CD4-positive, alpha-beta T cell (primary cell): ENCODE measurements at regions not wholly inside any gene's neighbourhood (a gene's known extent, or its start where the extent isn't known, plus 50 kb on each side); places are given as distances from the start of the nearest gene placed in this dataset.

ENCODE experiments used
- ATAC-seq: fragments of 200-7000 bp; cut with Tn5 transposase; one replicate; pipeline ENCODE4 v1.10.0; 2022; ENCODE audit warnings: mild to moderate bottlenecking; ENCODE audit not compliant: poor library complexity
- CTCF ChIA-PET: fragments of 350-600 bp; sonication (Branson Sonifier 250); formaldehyde crosslinking; loops from one replicate; lab custom pipeline; 2021; ENCODE audit warnings: antibody characterized with exemption, inconsistent platforms; lab: Charles Lee
- POLR2A ChIA-PET: fragments of 350-600 bp; sonication (Branson Sonifier 250); formaldehyde crosslinking; loops from one replicate; lab custom pipeline; 2021; ENCODE audit warnings: antibody characterized with exemption, inconsistent platforms; lab: Charles Lee
- DNase-seq, 14 experiments: peaks; one replicate each; pipeline ENCODE4 v3.0.0-alpha.2; 2013 to 2020; ENCODE audit warnings: mixed read lengths in 2 of 14
- H3K27ac ChIP-seq, 2 donors: one replicate each; pipeline versions ENCODE4 v1.5.1 to v1.7.0; 2013; ENCODE audit warnings: low read length in 2 of 2, low read depth in 1 of 2, mild to moderate bottlenecking in 1 of 2
- H3K27me3 ChIP-seq, 2 experiments: 1 replicate in 1 of 2; 2 replicates in 1 of 2; pipeline versions ENCODE4 v1.6.1 to v1.7.0; 2013; ENCODE audit warnings: low read length in 2 of 2, control low read depth in 1 of 2, mild to moderate bottlenecking in 1 of 2, moderate library complexity in 1 of 2; ENCODE audit not compliant: insufficient read depth in 2 of 2, control insufficient read depth in 1 of 2
- H3K36me3 ChIP-seq: one replicate; pipeline ENCODE4 v1.6.1; 2013; ENCODE audit warnings: low read length, control low read depth; ENCODE audit not compliant: insufficient read depth
- H3K4me1 ChIP-seq: one replicate; pipeline ENCODE4 v1.6.1; 2013; ENCODE audit warnings: low read length, control low read depth; ENCODE audit not compliant: insufficient read depth
- H3K4me3 ChIP-seq: one replicate; pipeline ENCODE4 v1.5.1; 2013; ENCODE audit warnings: mild to moderate bottlenecking, low read length, moderate library complexity
- H3K9me3 ChIP-seq, 2 experiments: 1 replicate in 1 of 2; 2 replicates in 1 of 2; pipeline versions ENCODE4 v1.6.1 to v1.7.0; 2013; ENCODE audit warnings: low read length in 2 of 2, mild to moderate bottlenecking in 2 of 2, control low read depth in 1 of 2, moderate library complexity in 1 of 2; ENCODE audit not compliant: control insufficient read depth in 1 of 2, insufficient read depth in 1 of 2
- H3K27ac Mint-ChIP-seq: one replicate; pipeline ENCODE4 v1.8.0; 2020; ENCODE audit warnings: mixed read lengths
- H3K27me3 Mint-ChIP-seq: one replicate; pipeline ENCODE4 v1.8.0; 2021; ENCODE audit warnings: mixed read lengths
- H3K36me3 Mint-ChIP-seq: one replicate; pipeline ENCODE4 v1.8.0; 2021; ENCODE audit warnings: low read depth, mixed read lengths
- H3K4me1 Mint-ChIP-seq: one replicate; pipeline ENCODE4 v1.8.0; 2021; ENCODE audit warnings: low read depth, mixed read lengths
- H3K4me3 Mint-ChIP-seq: one replicate; pipeline ENCODE4 v1.8.0; 2020; ENCODE audit warnings: mild to moderate bottlenecking, mixed read lengths
- H3K9me3 Mint-ChIP-seq: one replicate; pipeline ENCODE4 v1.8.0; 2020; ENCODE audit warnings: mixed read lengths
- intact Hi-C, 2 experiments: fragments of 100-400 bp; cut with DNase I in 1 of 2; cut with micrococcal nuclease in 1 of 2; formaldehyde crosslinking; loops; one replicate each; pipeline versions ENCODE4 v1.15.1 to v1.9.0; 2023 to 2025; cut with DNase I, micrococcal nuclease
- TF ChIP-seq, protein P1 (sequence below): fragments of 200-600 bp; IDR thresholded peaks from one replicate; pipeline ENCODE4 v1.8.0; 2022; ENCODE audit warnings: antibody characterized with exemption, mild to moderate bottlenecking

GRCh38 chr2:6412533-6413091 lies 453.1 kb downstream of the CMPK2 start:
- no peak overlapping the region for H3K27ac ChIP-seq
- intact Hi-C loops = no loop called here
- no peak overlapping the region for H3K4me3 ChIP-seq
- ChIA-PET POLR2A (no interaction called here), CTCF (interaction anchor here (0.6 kb wide), 1 partner anchor 39 kb away, joined by 3 read pairs; no protein-coding TSS in a partner anchor)
- no peaks in the 10 kb centered on the region for H3K36me3 Mint-ChIP-seq
- no peak overlapping the region for H3K4me3 Mint-ChIP-seq
- no peaks in the 10 kb centered on the region for H3K27me3 Mint-ChIP-seq
- no peaks in the 10 kb centered on the region for H3K4me1 Mint-ChIP-seq
- no peaks in the 10 kb centered on the region for H3K27me3 ChIP-seq
- TF ChIP-seq, protein P1, sequence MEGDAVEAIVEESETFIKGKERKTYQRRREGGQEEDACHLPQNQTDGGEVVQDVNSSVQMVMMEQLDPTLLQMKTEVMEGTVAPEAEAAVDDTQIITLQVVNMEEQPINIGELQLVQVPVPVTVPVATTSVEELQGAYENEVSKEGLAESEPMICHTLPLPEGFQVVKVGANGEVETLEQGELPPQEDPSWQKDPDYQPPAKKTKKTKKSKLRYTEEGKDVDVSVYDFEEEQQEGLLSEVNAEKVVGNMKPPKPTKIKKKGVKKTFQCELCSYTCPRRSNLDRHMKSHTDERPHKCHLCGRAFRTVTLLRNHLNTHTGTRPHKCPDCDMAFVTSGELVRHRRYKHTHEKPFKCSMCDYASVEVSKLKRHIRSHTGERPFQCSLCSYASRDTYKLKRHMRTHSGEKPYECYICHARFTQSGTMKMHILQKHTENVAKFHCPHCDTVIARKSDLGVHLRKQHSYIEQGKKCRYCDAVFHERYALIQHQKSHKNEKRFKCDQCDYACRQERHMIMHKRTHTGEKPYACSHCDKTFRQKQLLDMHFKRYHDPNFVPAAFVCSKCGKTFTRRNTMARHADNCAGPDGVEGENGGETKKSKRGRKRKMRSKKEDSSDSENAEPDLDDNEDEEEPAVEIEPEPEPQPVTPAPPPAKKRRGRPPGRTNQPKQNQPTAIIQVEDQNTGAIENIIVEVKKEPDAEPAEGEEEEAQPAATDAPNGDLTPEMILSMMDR = no peak
- no peaks in the 10 kb centered on the region for H3K9me3 Mint-ChIP-seq
- no peak overlapping the region for H3K27ac Mint-ChIP-seq
- H3K9me3 ChIP-seq = no peaks in the 10 kb centered on the region
- DNase-seq (no peak), ATAC-seq (no peak)
- H3K36me3 ChIP-seq = no peaks in the 10 kb centered on the region
- H3K4me1 ChIP-seq = no peaks in the 10 kb centered on the region

- Mint-ChIP-seq H3K9me3 (no peaks in the 10 kb centered on the region), H3K27ac (no peak overlapping the region), H3K36me3 (no peaks in the 10 kb centered on the region), H3K27me3 (no peaks in the 10 kb centered on the region), H3K4me3 (no peak overlapping the region), H3K4me1 (no peaks in the 10 kb centered on the region)
- intact Hi-C loops = no loop called here
- Histone ChIP-seq H3K36me3 (no peaks in the 10 kb centered on the region), H3K9me3 (peaks cover 0 to 10% of the 10 kb centered on the region in 2 experiments), H3K4me1 (no peaks in the 10 kb centered on the region), H3K4me3 (no peak overlapping the region), H3K27me3 (no peaks in the 10 kb centered on the region), H3K27ac (no peak overlapping the region)
- TF ChIP-seq, protein P1 = no peak
- CTCF ChIA-PET = no interaction called here
- DNase-seq (no peak), ATAC-seq (no peak)
- POLR2A ChIA-PET = no interaction called here
Measured at GRCh38 chr2:6417050-6417449, 448.7 kb downstream of the CMPK2 start.

GRCh38 chr2:6418291-6418690 lies 447.4 kb downstream of the CMPK2 start:
- ChIA-PET POLR2A (no interaction called here), CTCF (no interaction called here)
- Mint-ChIP-seq H3K4me1 (no peaks in the 10 kb centered on the region), H3K27ac (no peak overlapping the region), H3K27me3 (no peaks in the 10 kb centered on the region), H3K4me3 (no peak overlapping the region), H3K36me3 (no peaks in the 10 kb centered on the region), H3K9me3 (no peaks in the 10 kb centered on the region)
- ATAC-seq (no peak), DNase-seq (no peak)
- H3K4me1 ChIP-seq = no peaks in the 10 kb centered on the region
- H3K9me3 ChIP-seq = peaks cover 0 to 10% of the 10 kb centered on the region in 2 experiments
- no peaks in the 10 kb centered on the region for H3K36me3 ChIP-seq
- intact Hi-C loops = no loop called here
- no peak overlapping the region for H3K4me3 ChIP-seq
- TF ChIP-seq, protein P1 = no peak
- H3K27ac ChIP-seq = no peak overlapping the region
- H3K27me3 ChIP-seq = no peaks in the 10 kb centered on the region
